ENCODE measurements at regions not wholly inside any gene's neighbourhood (a gene's known extent, or its start where the extent isn't known, plus 50 kb on each side); places are given as distances from the start of the nearest gene placed in this dataset.

DNA sequence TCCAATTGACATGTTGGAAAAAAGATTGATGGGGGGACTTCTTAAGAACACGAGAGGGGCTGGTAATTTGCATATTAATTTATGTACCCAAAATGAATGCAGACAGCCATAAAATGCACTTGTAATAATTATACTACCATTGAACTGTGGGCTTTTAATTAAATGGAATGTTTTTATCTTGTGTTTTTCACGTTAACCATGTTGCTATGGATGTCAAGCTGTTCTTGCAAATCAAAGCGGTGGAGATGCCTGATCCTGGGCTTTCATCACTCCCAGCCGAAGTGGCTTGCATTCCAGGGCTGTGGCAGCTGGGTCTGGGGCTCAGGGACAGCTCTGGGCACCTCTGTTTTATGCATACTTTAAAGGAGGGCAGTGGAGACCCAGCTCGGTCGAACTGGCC lies 179.4 kb upstream of the TMTC4 start:
- H3K27ac Mint-ChIP-seq = no peak overlapping the region
- H3K9me3 Mint-ChIP-seq = peaks cover 2% of the 10 kb centered on the region
- intact Hi-C loops (cut with micrococcal nuclease) = no loop called here
- no peak for ATAC-seq (ENCODE audit: low read depth)
- H3K27me3 Mint-ChIP-seq = no peaks in the 10 kb centered on the region
- POLR2A ChIA-PET = no interaction called here
- TF ChIP-seq, protein P1, sequence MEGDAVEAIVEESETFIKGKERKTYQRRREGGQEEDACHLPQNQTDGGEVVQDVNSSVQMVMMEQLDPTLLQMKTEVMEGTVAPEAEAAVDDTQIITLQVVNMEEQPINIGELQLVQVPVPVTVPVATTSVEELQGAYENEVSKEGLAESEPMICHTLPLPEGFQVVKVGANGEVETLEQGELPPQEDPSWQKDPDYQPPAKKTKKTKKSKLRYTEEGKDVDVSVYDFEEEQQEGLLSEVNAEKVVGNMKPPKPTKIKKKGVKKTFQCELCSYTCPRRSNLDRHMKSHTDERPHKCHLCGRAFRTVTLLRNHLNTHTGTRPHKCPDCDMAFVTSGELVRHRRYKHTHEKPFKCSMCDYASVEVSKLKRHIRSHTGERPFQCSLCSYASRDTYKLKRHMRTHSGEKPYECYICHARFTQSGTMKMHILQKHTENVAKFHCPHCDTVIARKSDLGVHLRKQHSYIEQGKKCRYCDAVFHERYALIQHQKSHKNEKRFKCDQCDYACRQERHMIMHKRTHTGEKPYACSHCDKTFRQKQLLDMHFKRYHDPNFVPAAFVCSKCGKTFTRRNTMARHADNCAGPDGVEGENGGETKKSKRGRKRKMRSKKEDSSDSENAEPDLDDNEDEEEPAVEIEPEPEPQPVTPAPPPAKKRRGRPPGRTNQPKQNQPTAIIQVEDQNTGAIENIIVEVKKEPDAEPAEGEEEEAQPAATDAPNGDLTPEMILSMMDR (IDR thresholded peaks at IDR 0.05) = no peak
- no peak for DNase-seq
- no peak overlapping the region for H3K4me3 Mint-ChIP-seq
- no peaks in the 10 kb centered on the region for H3K36me3 Mint-ChIP-seq (ENCODE audit: low read depth)
- CTCF ChIA-PET = no interaction called here
- H3K4me1 Mint-ChIP-seq = no peaks in the 10 kb centered on the region

DNA sequence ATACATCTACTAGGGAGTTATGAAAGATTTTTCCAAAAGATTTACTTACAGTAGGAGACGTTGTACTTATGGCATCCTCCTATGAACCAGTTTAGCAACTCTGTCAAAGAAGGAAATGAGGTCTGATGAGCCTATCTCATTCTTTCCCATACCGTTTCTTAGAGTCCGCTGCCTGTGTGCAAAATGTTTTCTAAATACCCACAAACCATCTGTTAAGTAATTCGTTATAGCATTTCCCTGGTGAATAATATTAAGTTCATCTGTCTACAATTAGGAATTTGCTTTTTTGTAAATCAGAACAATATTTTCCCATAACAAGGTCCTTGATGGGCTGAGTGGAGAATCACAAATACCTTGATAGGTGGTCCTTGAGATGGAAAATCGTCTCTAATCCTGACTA lies 178.8 kb upstream of the TMTC4 start:
- ChIA-PET POLR2A (no interaction called here), CTCF (no interaction called here)
- Mint-ChIP-seq H3K27ac (no peak overlapping the region), H3K36me3 (ENCODE audit: low read depth) (no peaks in the 10 kb centered on the region), H3K4me3 (no peak overlapping the region), H3K27me3 (no peaks in the 10 kb centered on the region), H3K9me3 (peaks cover 2% of the 10 kb centered on the region), H3K4me1 (no peaks in the 10 kb centered on the region)
- TF ChIP-seq, protein P1 (IDR thresholded peaks at IDR 0.05) = no peak
- DNase-seq (no peak), ATAC-seq (ENCODE audit: low read depth) (no peak)
- intact Hi-C loops (cut with micrococcal nuclease) = no loop called here

DNA sequence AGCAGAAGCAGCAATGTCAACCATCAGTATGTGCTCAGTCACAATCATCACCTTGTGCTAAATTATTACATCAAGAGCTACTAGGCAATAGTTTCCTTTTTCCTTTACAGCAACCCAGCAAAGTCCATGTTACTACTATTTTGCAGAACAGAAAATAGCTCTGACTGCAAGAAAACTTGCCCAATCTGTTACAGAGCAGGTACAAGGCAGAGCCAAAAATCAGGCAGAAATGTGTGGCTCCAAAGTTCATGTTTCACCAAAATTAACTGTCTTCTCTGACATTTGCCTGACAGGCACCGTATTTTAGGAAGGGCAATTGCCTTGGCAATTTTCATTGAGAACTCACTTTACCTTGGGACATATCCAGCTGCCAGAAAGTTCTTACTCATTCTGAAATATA lies 177.6 kb upstream of the TMTC4 start:
- Mint-ChIP-seq H3K9me3 (peaks cover 2% of the 10 kb centered on the region), H3K27me3 (no peaks in the 10 kb centered on the region)

DNA sequence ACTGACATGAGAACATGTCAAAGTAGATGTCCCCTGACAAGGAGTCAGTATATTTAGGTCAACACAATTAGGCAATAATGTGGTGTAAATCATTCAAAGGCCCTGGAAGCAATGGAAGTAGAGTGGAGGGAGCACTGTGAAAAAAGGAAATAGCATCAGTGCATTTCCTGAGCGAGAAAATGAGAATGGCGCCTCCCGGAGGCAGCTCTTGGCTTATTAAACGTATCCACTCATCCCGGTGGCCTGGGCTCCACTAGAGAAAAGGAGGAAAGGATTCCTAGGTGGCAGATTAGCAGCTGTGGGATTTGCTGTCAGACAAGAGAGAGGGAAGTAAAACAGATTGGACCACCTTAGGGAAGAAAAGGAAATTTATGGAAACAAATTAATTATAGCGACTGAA lies 173.7 kb upstream of the TMTC4 start:
- no peaks in the 10 kb centered on the region for H3K4me1 Mint-ChIP-seq
- POLR2A ChIA-PET = no interaction called here
- H3K27ac Mint-ChIP-seq = no peak overlapping the region
- DNase-seq = no peak
- H3K9me3 Mint-ChIP-seq = peaks cover 2% of the 10 kb centered on the region
- TF ChIP-seq, protein P1 (IDR thresholded peaks at IDR 0.05) = no peak
- ATAC-seq (ENCODE audit: low read depth) = no peak
- no peak overlapping the region for H3K4me3 Mint-ChIP-seq
- intact Hi-C loops (cut with micrococcal nuclease) = no loop called here
- CTCF ChIA-PET = no interaction called here
- no peaks in the 10 kb centered on the region for H3K36me3 Mint-ChIP-seq (ENCODE audit: low read depth)
- H3K27me3 Mint-ChIP-seq = no peaks in the 10 kb centered on the region

More for the DNA sequence above, 177.6 kb upstream of the TMTC4 start:
- intact Hi-C loops (cut with micrococcal nuclease) = no loop called here
- ChIA-PET POLR2A (no interaction called here), CTCF (no interaction called here)
- no peaks in the 10 kb centered on the region for H3K36me3 Mint-ChIP-seq (ENCODE audit: low read depth)
- no peak overlapping the region for H3K4me3 Mint-ChIP-seq
- ATAC-seq (ENCODE audit: low read depth) (no peak), DNase-seq (no peak)
- H3K4me1 Mint-ChIP-seq = no peaks in the 10 kb centered on the region
- no peak overlapping the region for H3K27ac Mint-ChIP-seq
- TF ChIP-seq, protein P1 (IDR thresholded peaks at IDR 0.05) = no peak

DNA sequence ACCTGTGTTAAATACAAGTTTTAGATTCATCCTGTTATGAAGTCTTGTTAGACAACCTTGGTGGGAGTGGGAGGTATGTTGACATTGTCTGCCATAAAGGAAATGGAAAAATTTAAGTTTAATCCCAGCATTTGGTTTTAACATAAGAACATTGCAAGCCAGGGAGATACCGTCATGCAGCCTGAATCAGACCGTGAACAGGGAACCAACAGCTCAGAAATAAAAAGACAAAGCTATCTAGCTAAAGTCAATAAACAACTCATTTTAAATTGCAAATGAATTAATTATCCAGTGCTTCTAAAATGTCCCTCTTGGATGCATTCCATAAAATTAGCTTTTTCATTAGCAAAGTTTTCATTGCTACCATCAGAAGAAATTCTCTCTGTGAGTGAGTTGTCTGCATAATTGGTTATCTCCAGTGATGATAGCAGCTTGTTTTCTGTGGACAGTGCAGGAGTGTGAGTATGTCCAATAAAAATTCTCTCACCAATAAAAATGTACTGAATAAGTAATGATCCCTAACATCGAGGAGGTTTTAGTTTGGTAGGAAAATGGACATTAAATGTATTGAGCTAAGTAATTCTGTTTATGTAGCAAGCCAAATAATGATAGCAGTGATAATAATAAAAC lies 170.6 kb upstream of the TMTC4 start:
- H3K9me3 Mint-ChIP-seq = peaks cover 2% of the 10 kb centered on the region
- DNase-seq = no peak
- intact Hi-C loops (cut with micrococcal nuclease) = no loop called here
- TF ChIP-seq, protein P1 (IDR thresholded peaks at IDR 0.05) = no peak
- ChIA-PET CTCF (no interaction called here), POLR2A (no interaction called here)
- H3K27me3 Mint-ChIP-seq = no peaks in the 10 kb centered on the region
- H3K4me1 Mint-ChIP-seq = no peaks in the 10 kb centered on the region
- H3K4me3 Mint-ChIP-seq = no peak overlapping the region
- H3K36me3 Mint-ChIP-seq (ENCODE audit: low read depth) = no peaks in the 10 kb centered on the region
- no peak overlapping the region for H3K27ac Mint-ChIP-seq
- no peak for ATAC-seq (ENCODE audit: low read depth)

Data from activated B cell treated with CpG ODN at 0.5 μM for 24 hours (primary cell).